ENCODE measurements at regions not wholly inside any gene's neighbourhood (a gene's known extent, or its start where the extent isn't known, plus 50 kb on each side); places are given as distances from the start of the nearest gene placed in this dataset.

- Histone ChIP-seq H3K36me3 (no peaks in the 10 kb centered on the region), H3K27me3 (no peaks in the 10 kb centered on the region), H3K4me3 (no peak overlapping the region), H3K9me3 (no peaks in the 10 kb centered on the region), H3K27ac (no peak overlapping the region), H3K4me1 (no peaks in the 10 kb centered on the region)
- no peak for DNase-seq (ENCODE audit: extremely low spot score in 2 of 2)
- no peak for TF ChIP-seq CTCF (IDR thresholded peaks at IDR 0.05)
- no peak for TF ChIP-seq POLR2AphosphoS5 (IDR thresholded peaks at IDR 0.05; ENCODE audit: insufficient read depth in 1 of 2, low read depth in 1 of 2)
- intact Hi-C loops (cut with DNase I), result no loop called here
These were observed 213.3 kb upstream of the INTU start for GRCh38 chr4:127419431-127419830.

- Histone ChIP-seq H3K27me3 (no peaks in the 10 kb centered on the region), H3K36me3 (no peaks in the 10 kb centered on the region), H3K4me3 (no peak overlapping the region), H3K9me3 (no peaks in the 10 kb centered on the region), H3K4me1 (no peaks in the 10 kb centered on the region), H3K27ac (no peak overlapping the region)
- no peak for DNase-seq (ENCODE audit: extremely low spot score in 2 of 2)
- no peak for TF ChIP-seq POLR2A (IDR thresholded peaks at IDR 0.05)
- no peak for TF ChIP-seq CTCF (IDR thresholded peaks at IDR 0.05)
- TF ChIP-seq POLR2AphosphoS5 (IDR thresholded peaks at IDR 0.05; ENCODE audit: insufficient read depth in 1 of 2, low read depth in 1 of 2), result no peak
- intact Hi-C loops (cut with DNase I), result no loop called here
These were observed 211.3 kb upstream of the INTU start for GRCh38 chr4:127421437-127421836.

- no peak overlapping the region for H3K4me3 ChIP-seq
- no peak overlapping the region for H3K27ac ChIP-seq
- no peak for DNase-seq (ENCODE audit: extremely low spot score in 2 of 2)
- intact Hi-C loops (cut with DNase I), result no loop called here
- no peaks in the 10 kb centered on the region for H3K27me3 ChIP-seq
- H3K4me1 ChIP-seq, result no peaks in the 10 kb centered on the region
- H3K9me3 ChIP-seq, result no peaks in the 10 kb centered on the region
- TF ChIP-seq POLR2A (IDR thresholded peaks at IDR 0.05) (no peak), POLR2AphosphoS5 (IDR thresholded peaks at IDR 0.05; ENCODE audit: insufficient read depth in 1 of 2, low read depth in 1 of 2) (no peak), CTCF (IDR thresholded peaks at IDR 0.05) (no peak)
- no peaks in the 10 kb centered on the region for H3K36me3 ChIP-seq
These were observed 207.4 kb upstream of the INTU start for GRCh38 chr4:127425202-127425845.

GRCh38 chr4:127425851-127426250, 206.9 kb upstream of the INTU start:
- Histone ChIP-seq H3K36me3 (no peaks in the 10 kb centered on the region), H3K4me1 (no peaks in the 10 kb centered on the region), H3K27me3 (no peaks in the 10 kb centered on the region), H3K4me3 (no peak overlapping the region), H3K27ac (no peak overlapping the region), H3K9me3 (no peaks in the 10 kb centered on the region)
- DNase-seq (ENCODE audit: extremely low spot score in 2 of 2), result no peak
- no peak for TF ChIP-seq POLR2AphosphoS5 (IDR thresholded peaks at IDR 0.05; ENCODE audit: insufficient read depth in 1 of 2, low read depth in 1 of 2)
- intact Hi-C loops (cut with DNase I), result no loop called here

GRCh38 chr4:127441571-127441970, 191.2 kb upstream of the INTU start:
- intact Hi-C loops (cut with DNase I), result no loop called here
- no peaks in the 10 kb centered on the region for H3K9me3 ChIP-seq
- no peaks in the 10 kb centered on the region for H3K36me3 ChIP-seq
- no peak overlapping the region for H3K4me3 ChIP-seq
- TF ChIP-seq CTCF (IDR thresholded peaks at IDR 0.05) (no peak), POLR2A (IDR thresholded peaks at IDR 0.05) (no peak), POLR2AphosphoS5 (IDR thresholded peaks at IDR 0.05; ENCODE audit: insufficient read depth in 1 of 2, low read depth in 1 of 2) (no peak)
- H3K4me1 ChIP-seq, result peaks cover 4% of the 10 kb centered on the region
- no peak overlapping the region for H3K27ac ChIP-seq
- no peaks in the 10 kb centered on the region for H3K27me3 ChIP-seq
- DNase-seq (ENCODE audit: extremely low spot score in 2 of 2), result no peak
